ENCODE measurements at regions not wholly inside any gene's neighbourhood (a gene's known extent, or its start where the extent isn't known, plus 50 kb on each side); places are given as distances from the start of the nearest gene placed in this dataset.

DNA sequence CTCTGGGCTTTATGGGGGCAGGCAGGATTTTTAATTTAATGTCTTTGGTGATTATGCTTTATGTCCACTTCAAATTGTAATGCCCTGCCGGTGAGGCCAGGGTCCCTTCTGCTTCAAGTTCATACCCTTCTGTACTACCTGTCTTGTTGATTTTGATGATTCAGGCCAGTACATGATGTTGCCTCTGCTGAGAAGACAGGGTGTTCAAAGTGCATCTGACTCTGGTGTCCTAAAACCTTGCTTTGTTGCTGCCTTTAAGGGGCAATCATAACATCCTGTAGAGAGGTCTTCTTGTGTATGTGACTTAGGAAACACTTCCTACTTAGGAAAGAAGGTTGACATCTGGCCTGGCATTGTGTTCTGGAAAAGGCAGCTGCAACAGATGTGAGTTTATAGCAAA, 113.2 kb downstream of the TMEM170B start:
- TF ChIP-seq POLR2A (IDR thresholded peaks at IDR 0.05), result no peak
- TF ChIP-seq, protein P1, sequence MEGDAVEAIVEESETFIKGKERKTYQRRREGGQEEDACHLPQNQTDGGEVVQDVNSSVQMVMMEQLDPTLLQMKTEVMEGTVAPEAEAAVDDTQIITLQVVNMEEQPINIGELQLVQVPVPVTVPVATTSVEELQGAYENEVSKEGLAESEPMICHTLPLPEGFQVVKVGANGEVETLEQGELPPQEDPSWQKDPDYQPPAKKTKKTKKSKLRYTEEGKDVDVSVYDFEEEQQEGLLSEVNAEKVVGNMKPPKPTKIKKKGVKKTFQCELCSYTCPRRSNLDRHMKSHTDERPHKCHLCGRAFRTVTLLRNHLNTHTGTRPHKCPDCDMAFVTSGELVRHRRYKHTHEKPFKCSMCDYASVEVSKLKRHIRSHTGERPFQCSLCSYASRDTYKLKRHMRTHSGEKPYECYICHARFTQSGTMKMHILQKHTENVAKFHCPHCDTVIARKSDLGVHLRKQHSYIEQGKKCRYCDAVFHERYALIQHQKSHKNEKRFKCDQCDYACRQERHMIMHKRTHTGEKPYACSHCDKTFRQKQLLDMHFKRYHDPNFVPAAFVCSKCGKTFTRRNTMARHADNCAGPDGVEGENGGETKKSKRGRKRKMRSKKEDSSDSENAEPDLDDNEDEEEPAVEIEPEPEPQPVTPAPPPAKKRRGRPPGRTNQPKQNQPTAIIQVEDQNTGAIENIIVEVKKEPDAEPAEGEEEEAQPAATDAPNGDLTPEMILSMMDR (IDR thresholded peaks at IDR 0.05), result no peak
- TF ChIP-seq POLR2AphosphoS5 (IDR thresholded peaks at IDR 0.05; ENCODE audit: insufficient read depth in 1 of 2, low read depth in 1 of 2), result no peak

All from vagina (tissue), 2 donors.